Stimulated activated CD8-positive, alpha-beta memory T cell treated with anti-CD3 and anti-CD28 coated beads, Interleukin-4, amount 100 ng/mL, for 48 hours (primary cell): ENCODE measurements at regions not wholly inside any gene's neighbourhood (a gene's known extent, or its start where the extent isn't known, plus 50 kb on each side); places are given as distances from the start of the nearest gene placed in this dataset.
"Not testable (repeated sequence)": the region's sequence is repeated elsewhere in the genome, so short reads cannot be mapped to it uniquely, and the experiment has no call there.

ENCODE experiments used
- DNase-seq: peaks from one replicate; pipeline ENCODE4 v3.0.0-alpha.2; 2020

GRCh38 chr2:236632295-236633218, 62.9 kb downstream of the ACKR3 start:
- DNase-seq = no peak

- no peak for DNase-seq
These were observed 63.6 kb downstream of the ACKR3 start for GRCh38 chr2:236633219-236633570.

- no peak for DNase-seq
These were observed 64.3 kb downstream of the ACKR3 start for GRCh38 chr2:236633775-236634560.

GRCh38 chr2:236636261-236636660, 66.6 kb downstream of the ACKR3 start:
- DNase-seq = peak; percentile 22

GRCh38 chr2:236636714-236637470, 67.3 kb downstream of the ACKR3 start:
- DNase-seq = peak; percentile 14

- no peak for DNase-seq
These were observed 68.3 kb downstream of the ACKR3 start for GRCh38 chr2:236637686-236638569.

GRCh38 chr2:236638707-236639106, 69.1 kb downstream of the ACKR3 start:
- DNase-seq = no peak

- DNase-seq = no peak
These were observed 70.0 kb downstream of the ACKR3 start for GRCh38 chr2:236639461-236640235.

- no peak for DNase-seq
These were observed 71.6 kb downstream of the ACKR3 start for GRCh38 chr2:236641051-236641726.

GRCh38 chr2:236642125-236642524, 72.5 kb downstream of the ACKR3 start:
- no peak for DNase-seq

- DNase-seq = no peak
These were observed 73.1 kb downstream of the ACKR3 start for GRCh38 chr2:236642584-236643291.

GRCh38 chr2:236643480-236643879, 73.9 kb downstream of the ACKR3 start:
- no peak for DNase-seq

GRCh38 chr2:236644067-236644466, 74.4 kb downstream of the ACKR3 start:
- no peak for DNase-seq

GRCh38 chr2:236644502-236644911, 74.9 kb downstream of the ACKR3 start:
- DNase-seq = no peak

GRCh38 chr2:236645141-236645540, 75.5 kb downstream of the ACKR3 start:
- DNase-seq = not testable (repeated sequence)

- DNase-seq = no peak
These were observed 76.8 kb downstream of the ACKR3 start for GRCh38 chr2:236646441-236646840.

- DNase-seq = no peak
These were observed 77.2 kb downstream of the ACKR3 start for GRCh38 chr2:236646871-236647270.

GRCh38 chr2:236647621-236648020, 78.0 kb downstream of the ACKR3 start:
- DNase-seq = no peak

GRCh38 chr2:236653863-236654262, 84.2 kb downstream of the ACKR3 start:
- DNase-seq = no peak

GRCh38 chr2:236654496-236654895, 84.9 kb downstream of the ACKR3 start:
- no peak for DNase-seq
